MCF 10A (cell line): ENCODE measurements at regions not wholly inside any gene's neighbourhood (a gene's known extent, or its start where the extent isn't known, plus 50 kb on each side); places are given as distances from the start of the nearest gene placed in this dataset.

Experiments used
- BruUV-seq: library from RNA; stranded (reverse); fragments of 400-500 nt; replicated peaks from 2 replicates; lab custom pipeline; 2021; lab: Mats Ljungman, UMichigan
- CTCF ChIA-PET: fragments of 300-600 bp; sonication (Branson Sonifier 250); formaldehyde crosslinking; extraction: SDS; loops from one replicate; lab custom pipeline; 2021; ENCODE audit warnings: antibody characterized with exemption, inconsistent platforms; lab: Yijun Ruan, JAX
- POLR2A ChIA-PET: fragments of 300-600, 350-650 bp; sonication (Branson Sonifier 250); formaldehyde crosslinking; extraction: SDS; loops from one replicate; lab custom pipeline; 2020; ENCODE audit warnings: antibody characterized with exemption, inconsistent platforms; lab: Yijun Ruan, JAX
- DNase-seq: peaks from one replicate; pipeline ENCODE4 v3.0.0-alpha.2; 2018; ENCODE audit not compliant: unreplicated experiment
- H3K27ac Mint-ChIP-seq: one replicate; pipeline ENCODE4 v1.8.0; 2022; ENCODE audit warnings: mild to moderate bottlenecking, low read depth, mixed read lengths; ENCODE audit not compliant: unreplicated experiment
- H3K27me3 Mint-ChIP-seq: one replicate; pipeline ENCODE4 v1.8.0; 2022; ENCODE audit warnings: mixed read lengths; ENCODE audit not compliant: insufficient read depth, unreplicated experiment
- H3K36me3 Mint-ChIP-seq: one replicate; pipeline ENCODE4 v1.8.0; 2022; ENCODE audit warnings: mild to moderate bottlenecking, moderate library complexity, mixed read lengths; ENCODE audit not compliant: insufficient read depth, unreplicated experiment
- H3K4me1 Mint-ChIP-seq: one replicate; pipeline ENCODE4 v1.8.0; 2022; ENCODE audit warnings: mixed read lengths; ENCODE audit not compliant: insufficient read depth, unreplicated experiment
- H3K4me3 Mint-ChIP-seq: one replicate; pipeline ENCODE4 v1.8.0; 2022; ENCODE audit warnings: mild to moderate bottlenecking, moderate library complexity, mixed read lengths; ENCODE audit not compliant: unreplicated experiment
- H3K9me3 Mint-ChIP-seq: one replicate; pipeline ENCODE4 v1.8.0; 2022; ENCODE audit warnings: mixed read lengths; ENCODE audit not compliant: unreplicated experiment
- CTCF ChIP-seq: fragments of 200-600 bp; IDR thresholded peaks from one replicate; pipeline ENCODE4 v1.8.0; 2022; ENCODE audit warnings: antibody characterized with exemption, mild to moderate bottlenecking; ENCODE audit not compliant: unreplicated experiment
- intact Hi-C: fragments of 100-400 bp; cut with micrococcal nuclease; formaldehyde crosslinking; loops from 2 replicates; pipeline ENCODE4 v1.14.1; 2022

- ChIA-PET CTCF (no interaction called here), POLR2A (no interaction called here)
- no TSS peak for BruUV-seq
- intact Hi-C loops: no loop called here
- no peaks in the 10 kb centered on the region for H3K4me1 Mint-ChIP-seq
- H3K9me3 Mint-ChIP-seq: no peaks in the 10 kb centered on the region
- TF ChIP-seq CTCF: no peak
- H3K27me3 Mint-ChIP-seq: peaks cover 28% of the 10 kb centered on the region
- no peak for DNase-seq
- no peak overlapping the region for H3K27ac Mint-ChIP-seq
- H3K4me3 Mint-ChIP-seq: no peak overlapping the region
- H3K36me3 Mint-ChIP-seq: no peaks in the 10 kb centered on the region
These were observed 177.0 kb upstream of the TNRC6C start for GRCh38 chr17:77781536-77781935.

- BruUV-seq: no TSS peak
- Mint-ChIP-seq H3K27ac (no peak overlapping the region), H3K4me1 (no peaks in the 10 kb centered on the region), H3K9me3 (no peaks in the 10 kb centered on the region), H3K27me3 (peaks cover 35% of the 10 kb centered on the region), H3K4me3 (no peak overlapping the region), H3K36me3 (no peaks in the 10 kb centered on the region)
- no peak for TF ChIP-seq CTCF
- no peak for DNase-seq
- intact Hi-C loops: no loop called here
- ChIA-PET CTCF (interaction anchor here (0.6 kb wide), 1 partner anchor 149 kb away, joined by 3 read pairs; no protein-coding TSS in a partner anchor), POLR2A (no interaction called here)
These were observed 176.3 kb upstream of the TNRC6C start for GRCh38 chr17:77782201-77782600.

GRCh38 chr17:77782611-77783010, 175.9 kb upstream of the TNRC6C start:
- DNase-seq: no peak
- BruUV-seq: no TSS peak
- H3K27me3 Mint-ChIP-seq: peaks cover 39% of the 10 kb centered on the region
- no peaks in the 10 kb centered on the region for H3K9me3 Mint-ChIP-seq
- ChIA-PET CTCF (interaction anchor here (0.6 kb wide), 1 partner anchor 149 kb away, joined by 3 read pairs; no protein-coding TSS in a partner anchor), POLR2A (no interaction called here)
- intact Hi-C loops: no loop called here
- no peak overlapping the region for H3K27ac Mint-ChIP-seq
- no peaks in the 10 kb centered on the region for H3K4me1 Mint-ChIP-seq
- TF ChIP-seq CTCF: no peak
- H3K36me3 Mint-ChIP-seq: no peaks in the 10 kb centered on the region
- no peak overlapping the region for H3K4me3 Mint-ChIP-seq

- no TSS peak for BruUV-seq
- intact Hi-C loops: no loop called here
- CTCF ChIA-PET: no interaction called here
These were observed 174.3 kb upstream of the TNRC6C start for GRCh38 chr17:77783991-77784820.

More at GRCh38 chr17:77783991-77784820, 174.3 kb upstream of the TNRC6C start:
- Mint-ChIP-seq H3K27ac (no peak overlapping the region), H3K9me3 (no peaks in the 10 kb centered on the region), H3K36me3 (no peaks in the 10 kb centered on the region), H3K4me3 (no peak overlapping the region), H3K4me1 (no peaks in the 10 kb centered on the region), H3K27me3 (peaks cover 55% of the 10 kb centered on the region)
- POLR2A ChIA-PET: no interaction called here
- no peak for TF ChIP-seq CTCF
- no peak for DNase-seq
